ENCODE measurements at regions not wholly inside any gene's neighbourhood (a gene's known extent, or its start where the extent isn't known, plus 50 kb on each side); places are given as distances from the start of the nearest gene placed in this dataset.

- Histone ChIP-seq H3K4me1 (ENCODE audit: control insufficient read depth in 4 of 4, insufficient read depth in 4 of 4, low read length in 3 of 4) (no peaks in the 10 kb centered on the region), H3K4me3 (ENCODE audit: low read depth in 1 of 3, low read length in 3 of 3) (no peak overlapping the region), H3K9ac (ENCODE audit: low read depth in 1 of 2, low read length in 2 of 2) (no peak overlapping the region), H3K27ac (ENCODE audit: low read depth in 1 of 2, low read length in 2 of 2) (no peak overlapping the region), H3K9me3 (ENCODE audit: control insufficient read depth in 4 of 4, low read length in 3 of 4) (no peaks in the 10 kb centered on the region), H3K27me3 (ENCODE audit: control insufficient read depth in 4 of 4, insufficient read depth in 4 of 4, low read length in 3 of 4) (no peaks in the 10 kb centered on the region), H3K36me3 (ENCODE audit: control insufficient read depth in 4 of 4, insufficient read depth in 3 of 4, low read depth in 1 of 4, low read length in 3 of 4) (no peaks in the 10 kb centered on the region)
- 69% methylated on average over 5 of the region's 5 CpGs for WGBS
- DNase-seq (ENCODE audit: low spot score): no peak
- TF ChIP-seq GABPA (IDR thresholded peaks at IDR 0.05 in 1 of 2, conservative IDR thresholded peaks at IDR 0.05 in 1 of 2): no peak
- TF ChIP-seq TAF1 (conservative IDR thresholded peaks at IDR 0.05): no peak
- TF ChIP-seq HNF4A (conservative IDR thresholded peaks at IDR 0.05): no peak
- TF ChIP-seq YY1 (IDR thresholded peaks at IDR 0.05): no peak
- TF ChIP-seq FOXA1 (IDR thresholded peaks at IDR 0.05): no peak
- TF ChIP-seq SP1 (IDR thresholded peaks at IDR 0.05): no peak
- TF ChIP-seq EGR1 (IDR thresholded peaks at IDR 0.05; ENCODE audit: low read depth in 2 of 2): no peak
- TF ChIP-seq FOXA2 (IDR thresholded peaks at IDR 0.05): no peak
- TF ChIP-seq NR2F2 (IDR thresholded peaks at IDR 0.05): no peak
- no peak for TF ChIP-seq RXRA (IDR thresholded peaks at IDR 0.05)
- TF ChIP-seq MAX (IDR thresholded peaks at IDR 0.05): no peak
- no peak for TF ChIP-seq ATF3 (IDR thresholded peaks at IDR 0.05)
- TF ChIP-seq HNF4G (IDR thresholded peaks at IDR 0.05): no peak
- no peak for TF ChIP-seq RAD21 (IDR thresholded peaks at IDR 0.05)
- TF ChIP-seq ZBTB33 (IDR thresholded peaks at IDR 0.05): no peak
- TF ChIP-seq REST (IDR thresholded peaks at IDR 0.05): no peak
- TF ChIP-seq CTCF (IDR thresholded peaks at IDR 0.05; ENCODE audit: low read depth, low read length, missing input control): no peak
Measured at GRCh38 chr6:24019830-24020229, 106.2 kb upstream of the NRSN1 start.

GRCh38 chr6:24026050-24026449 is 100.0 kb upstream of the NRSN1 start:
- DNase-seq (ENCODE audit: low spot score): no peak
- Histone ChIP-seq H3K9ac (ENCODE audit: low read depth in 1 of 2, low read length in 2 of 2) (no peak overlapping the region), H3K36me3 (ENCODE audit: control insufficient read depth in 4 of 4, insufficient read depth in 3 of 4, low read depth in 1 of 4, low read length in 3 of 4) (no peaks in the 10 kb centered on the region), H3K27ac (ENCODE audit: low read depth in 1 of 2, low read length in 2 of 2) (no peak overlapping the region), H3K27me3 (ENCODE audit: control insufficient read depth in 4 of 4, insufficient read depth in 4 of 4, low read length in 3 of 4) (peaks cover 0 to 2% (median 0%) of the 10 kb centered on the region in 4 donors), H3K4me3 (ENCODE audit: low read depth in 1 of 3, low read length in 3 of 3) (no peak overlapping the region), H3K4me1 (ENCODE audit: control insufficient read depth in 4 of 4, insufficient read depth in 4 of 4, low read length in 3 of 4) (no peaks in the 10 kb centered on the region), H3K9me3 (ENCODE audit: control insufficient read depth in 4 of 4, low read length in 3 of 4) (peaks cover 0 to 13% (median 3%) of the 10 kb centered on the region in 4 donors)
- TF ChIP-seq CTCF (IDR thresholded peaks at IDR 0.05; ENCODE audit: low read depth, low read length, missing input control) (no peak), ZBTB33 (IDR thresholded peaks at IDR 0.05) (no peak), GABPA (IDR thresholded peaks at IDR 0.05 in 1 of 2, conservative IDR thresholded peaks at IDR 0.05 in 1 of 2) (no peak), RAD21 (IDR thresholded peaks at IDR 0.05) (no peak), EGR1 (IDR thresholded peaks at IDR 0.05; ENCODE audit: low read depth in 2 of 2) (no peak), ATF3 (IDR thresholded peaks at IDR 0.05) (no peak), FOXA1 (IDR thresholded peaks at IDR 0.05) (no peak), TAF1 (conservative IDR thresholded peaks at IDR 0.05) (no peak), JUND (IDR thresholded peaks at IDR 0.05) (no peak), HNF4G (IDR thresholded peaks at IDR 0.05) (no peak)
- WGBS: 37% methylated on average over 1 of the region's 1 CpG
